ENCODE measurements at regions not wholly inside any gene's neighbourhood (a gene's known extent, or its start where the extent isn't known, plus 50 kb on each side); places are given as distances from the start of the nearest gene placed in this dataset.

DNA sequence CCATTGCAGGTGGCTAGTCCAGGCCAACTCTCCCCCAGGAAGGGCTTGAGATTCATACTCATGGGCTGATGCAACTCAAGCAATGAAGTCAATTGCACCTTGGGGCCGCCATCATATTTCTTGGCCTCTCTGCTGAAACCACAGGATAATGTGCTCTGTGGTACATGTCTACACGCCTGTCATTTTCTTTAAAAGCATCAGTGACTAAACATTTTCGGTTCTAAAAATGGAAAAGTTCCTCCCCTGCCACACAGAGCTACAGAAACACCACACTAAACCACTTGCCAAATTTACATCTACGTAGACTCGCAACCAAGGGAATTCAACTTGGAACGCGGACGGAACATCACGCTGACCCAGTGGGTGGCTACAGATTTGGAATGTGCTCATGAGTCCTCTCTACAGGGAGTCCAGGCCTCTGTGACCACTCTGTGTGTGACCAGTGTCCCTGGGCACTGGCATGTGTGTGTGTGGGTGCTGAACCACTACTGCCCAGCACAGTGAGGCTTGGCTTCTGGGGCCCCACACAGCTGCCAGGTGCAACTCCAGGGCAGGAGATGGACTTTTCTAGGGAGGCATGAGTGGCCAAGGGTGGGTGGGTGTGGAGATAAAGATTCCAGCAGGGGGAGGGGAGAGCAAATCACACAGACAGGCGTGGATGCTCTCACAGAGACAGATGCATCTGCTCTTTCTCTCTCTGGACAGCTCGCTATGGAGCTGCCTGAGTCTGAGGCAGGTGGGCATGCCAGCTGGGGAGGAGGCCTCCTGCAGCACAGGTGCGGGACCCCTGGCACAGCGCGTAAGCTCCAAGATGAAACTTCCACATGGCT is 261.9 kb downstream of the CTTN start:
- H3K27ac Mint-ChIP-seq (ENCODE audit: unreplicated experiment): no peak overlapping the region

DNA sequence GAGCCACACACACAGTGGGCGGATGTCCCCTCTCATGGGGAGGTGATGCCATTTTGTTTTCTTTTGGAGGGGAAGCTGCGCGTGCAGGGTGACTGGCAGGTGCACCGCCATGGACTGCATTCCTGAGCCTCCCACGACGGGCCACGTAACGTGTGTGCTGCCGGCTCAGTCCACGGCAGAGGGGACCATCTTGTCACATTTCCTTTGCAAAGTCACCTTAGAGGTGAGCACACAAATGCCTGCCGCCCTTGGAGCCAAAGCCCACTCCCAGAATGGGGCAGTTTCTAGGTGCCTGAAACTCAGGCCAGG is 262.5 kb downstream of the CTTN start:
- no peaks in the 10 kb centered on the region for H3K79me2 ChIP-seq (ENCODE audit: insufficient read depth, low read length)
- no peak overlapping the region for H3K9ac ChIP-seq (ENCODE audit: low read length)
- peak overlapping the region; percentile 57 for H3K4me3 Mint-ChIP-seq (ENCODE audit: unreplicated experiment)
- H3K9me3 Mint-ChIP-seq (ENCODE audit: unreplicated experiment): peaks cover 7% of the 10 kb centered on the region
- no peak overlapping the region for H3K4me3 ChIP-seq (ENCODE audit: insufficient read depth, low read depth, low read length)
- no peaks in the 10 kb centered on the region for H3K36me3 ChIP-seq (ENCODE audit: insufficient read depth, low read length)
- H3K27me3 ChIP-seq (ENCODE audit: insufficient read depth, low read length): peaks cover 5% of the 10 kb centered on the region
- H3K36me3 Mint-ChIP-seq (ENCODE audit: low read depth, unreplicated experiment): peaks cover 2% of the 10 kb centered on the region
- peaks cover 10% of the 10 kb centered on the region for H3K4me1 Mint-ChIP-seq (ENCODE audit: low read depth, unreplicated experiment)
- no peaks in the 10 kb centered on the region for H4K20me1 ChIP-seq (ENCODE audit: insufficient read depth, low read length)
- TF ChIP-seq EZH2 (IDR thresholded peaks at IDR 0.05; ENCODE audit: insufficient read depth, low read length): no peak
- TF ChIP-seq, protein P1, sequence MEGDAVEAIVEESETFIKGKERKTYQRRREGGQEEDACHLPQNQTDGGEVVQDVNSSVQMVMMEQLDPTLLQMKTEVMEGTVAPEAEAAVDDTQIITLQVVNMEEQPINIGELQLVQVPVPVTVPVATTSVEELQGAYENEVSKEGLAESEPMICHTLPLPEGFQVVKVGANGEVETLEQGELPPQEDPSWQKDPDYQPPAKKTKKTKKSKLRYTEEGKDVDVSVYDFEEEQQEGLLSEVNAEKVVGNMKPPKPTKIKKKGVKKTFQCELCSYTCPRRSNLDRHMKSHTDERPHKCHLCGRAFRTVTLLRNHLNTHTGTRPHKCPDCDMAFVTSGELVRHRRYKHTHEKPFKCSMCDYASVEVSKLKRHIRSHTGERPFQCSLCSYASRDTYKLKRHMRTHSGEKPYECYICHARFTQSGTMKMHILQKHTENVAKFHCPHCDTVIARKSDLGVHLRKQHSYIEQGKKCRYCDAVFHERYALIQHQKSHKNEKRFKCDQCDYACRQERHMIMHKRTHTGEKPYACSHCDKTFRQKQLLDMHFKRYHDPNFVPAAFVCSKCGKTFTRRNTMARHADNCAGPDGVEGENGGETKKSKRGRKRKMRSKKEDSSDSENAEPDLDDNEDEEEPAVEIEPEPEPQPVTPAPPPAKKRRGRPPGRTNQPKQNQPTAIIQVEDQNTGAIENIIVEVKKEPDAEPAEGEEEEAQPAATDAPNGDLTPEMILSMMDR (IDR thresholded peaks at IDR 0.05; ENCODE audit: insufficient read depth, low read depth, low read length): no peak
- no peak overlapping the region for H3K27ac Mint-ChIP-seq (ENCODE audit: unreplicated experiment)
- peaks cover 4% of the 10 kb centered on the region for H3K4me1 ChIP-seq (ENCODE audit: insufficient read depth, low read length)
- DNase-seq (ENCODE audit: low read depth) (no peak), FAIRE-seq (no peak)
- H3K4me2 ChIP-seq (ENCODE audit: low read length): peak overlapping the region; percentile 86
- no peaks in the 10 kb centered on the region for H3K9me3 ChIP-seq (ENCODE audit: insufficient read depth, low read depth, low read length)
- H2AFZ ChIP-seq (ENCODE audit: low read depth, low read length): no peak overlapping the region
- no peak overlapping the region for H3K27ac ChIP-seq (ENCODE audit: low read depth, low read length)
- peaks cover 55% of the 10 kb centered on the region for H3K27me3 Mint-ChIP-seq (ENCODE audit: low read depth, unreplicated experiment)

More for the DNA sequence above, 261.9 kb downstream of the CTTN start:
- FAIRE-seq (no peak), DNase-seq (ENCODE audit: low read depth) (no peak)
- Histone ChIP-seq H3K36me3 (ENCODE audit: insufficient read depth, low read length) (no peaks in the 10 kb centered on the region), H3K79me2 (ENCODE audit: insufficient read depth, low read length) (no peaks in the 10 kb centered on the region), H4K20me1 (ENCODE audit: insufficient read depth, low read length) (no peaks in the 10 kb centered on the region), H3K4me3 (ENCODE audit: insufficient read depth, low read depth, low read length) (no peak overlapping the region), H3K4me2 (ENCODE audit: low read length) (no peak overlapping the region), H3K9ac (ENCODE audit: low read length) (no peak overlapping the region), H3K4me1 (ENCODE audit: insufficient read depth, low read length) (peaks cover 4% of the 10 kb centered on the region), H3K27me3 (ENCODE audit: insufficient read depth, low read length) (peaks cover 5% of the 10 kb centered on the region), H2AFZ (ENCODE audit: low read depth, low read length) (no peak overlapping the region), H3K9me3 (ENCODE audit: insufficient read depth, low read depth, low read length) (no peaks in the 10 kb centered on the region), H3K27ac (ENCODE audit: low read depth, low read length) (no peak overlapping the region)
- Mint-ChIP-seq H3K36me3 (ENCODE audit: low read depth, unreplicated experiment) (peaks cover 2% of the 10 kb centered on the region), H3K4me3 (ENCODE audit: unreplicated experiment) (no peak overlapping the region), H3K9me3 (ENCODE audit: unreplicated experiment) (peaks cover 7% of the 10 kb centered on the region), H3K27me3 (ENCODE audit: low read depth, unreplicated experiment) (peaks cover 55% of the 10 kb centered on the region), H3K4me1 (ENCODE audit: low read depth, unreplicated experiment) (peaks cover 10% of the 10 kb centered on the region)
- TF ChIP-seq, protein P1 (IDR thresholded peaks at IDR 0.05; ENCODE audit: insufficient read depth, low read depth, low read length): no peak
- TF ChIP-seq EZH2 (IDR thresholded peaks at IDR 0.05; ENCODE audit: insufficient read depth, low read length): no peak
